K562 (cell line): ENCODE measurements at regions not wholly inside any gene's neighbourhood (a gene's known extent, or its start where the extent isn't known, plus 50 kb on each side); places are given as distances from the start of the nearest gene placed in this dataset.

Experiments
- ATAC-seq: fragments of 200-7000 bp; cut with Tn5 transposase; 3 replicates; pipeline ENCODE4 v1.9.1; 2020; ENCODE audit warnings: moderate library complexity
- BruUV-seq: library from RNA; stranded (reverse); fragments of 400-500 nt; replicated peaks from 2 replicates; lab custom pipeline; 2021; lab: Mats Ljungman, UMichigan
- CTCF ChIA-PET: fragments of 300-600 bp; formaldehyde crosslinking; extraction: SDS; loops from one replicate; lab custom pipeline; 2021; ENCODE audit warnings: low intra/inter-chr PET ratio; lab: Yijun Ruan, JAX
- POLR2A ChIA-PET: fragments of 300-600, 350-650 bp; sonication (Branson Sonifier 250); formaldehyde crosslinking; extraction: SDS; loops from one replicate; lab custom pipeline; 2021; ENCODE audit warnings: antibody characterized with exemption, inconsistent platforms; lab: Yijun Ruan, JAX
- DNase-seq, 4 experiments: peaks; one replicate each; pipeline versions ENCODE4 v3.0.0 to v3.0.0-alpha.2; 2011 to 2018; ENCODE audit warnings: low spot score in 3 of 4, mixed read lengths in 3 of 4; ENCODE audit errors: extremely low read depth in 1 of 4
- FAIRE-seq: peaks from 2 replicates; lab custom pipeline; 2011; peaks lifted over from hg19 to GRCh38; lab: Jason Lieb, UNC
- H2AFZ ChIP-seq: 2 replicates; pipeline ENCODE4 v1.6.0; 2011; ENCODE audit warnings: low read depth, low read length, control low read depth, inconsistent platforms
- H3K27ac ChIP-seq: fragments of 200-600 bp; 3 replicates; pipeline ENCODE4 v1.8.0; 2011; ENCODE audit warnings: low read depth, mild to moderate bottlenecking, control low read depth, inconsistent platforms, low read length, moderate library complexity, mixed read lengths; ENCODE audit errors: extremely low read depth
- H3K27me3 ChIP-seq, 2 experiments: fragments of 300-600 bp in 1 of 2; 2 replicates in 1 of 2; 3 replicates in 1 of 2; pipeline versions ENCODE4 v1.6.0 to v1.8.0; 2011; ENCODE audit warnings: inconsistent platforms in 2 of 2, low read length in 2 of 2, mild to moderate bottlenecking in 1 of 2, mixed read lengths in 1 of 2, moderate library complexity in 1 of 2; ENCODE audit not compliant: control insufficient read depth in 2 of 2, insufficient read depth in 2 of 2
- H3K36me3 ChIP-seq: fragments of 300-600 bp; 3 replicates; pipeline ENCODE4 v1.8.0; 2011; ENCODE audit warnings: mild to moderate bottlenecking, low read length, inconsistent platforms; ENCODE audit not compliant: control insufficient read depth, insufficient read depth
- H3K4me1 ChIP-seq, 2 experiments: fragments of 200-600 bp in 1 of 2; replicated peaks in 1 of 2; 2 replicates in 1 of 2; 3 replicates in 1 of 2; pipeline versions ENCODE4 v1.5.1 to v1.8.0; 2011; ENCODE audit warnings: inconsistent platforms in 2 of 2, low read length in 2 of 2, mild to moderate bottlenecking in 1 of 2, mixed read lengths in 1 of 2, moderate library complexity in 1 of 2; ENCODE audit not compliant: control insufficient read depth in 2 of 2, insufficient read depth in 2 of 2
- H3K4me2 ChIP-seq: 2 replicates; pipeline ENCODE4 v1.6.1; 2011; ENCODE audit warnings: low read length, control low read depth, inconsistent platforms, mixed read lengths; ENCODE audit not compliant: insufficient read depth
- H3K4me3 ChIP-seq: fragments of 200-600 bp; sonication (generic), shearing (Covaris generic); 2 replicates; pipeline ENCODE4 v1.5.1; 2016; ENCODE audit warnings: control low read depth, inconsistent platforms
- H3K79me2 ChIP-seq: fragments of 200-600 bp; 3 replicates; pipeline ENCODE4 v1.8.0; 2011; ENCODE audit warnings: low read length, inconsistent platforms; ENCODE audit not compliant: control insufficient read depth, insufficient read depth
- H3K9ac ChIP-seq, 2 experiments: 2 replicates each; pipeline versions ENCODE4 v1.6.0 to v1.6.1; 2011; ENCODE audit warnings: low read depth in 2 of 2, low read length in 2 of 2, control low read depth in 1 of 2, inconsistent platforms in 1 of 2, mild to moderate bottlenecking in 1 of 2, mixed read lengths in 1 of 2; ENCODE audit not compliant: insufficient read depth in 1 of 2
- H3K9me1 ChIP-seq: one replicate; pipeline ENCODE4 v1.6.0; 2011; ENCODE audit warnings: inconsistent platforms, mild to moderate bottlenecking, low read length, moderate library complexity; ENCODE audit not compliant: control insufficient read depth, insufficient read depth
- H3K9me3 ChIP-seq: replicated peaks from 2 replicates; pipeline ENCODE4 v1.5.1; 2011; ENCODE audit warnings: low read depth, low read length, inconsistent platforms; ENCODE audit not compliant: control insufficient read depth, insufficient read depth
- H4K20me1 ChIP-seq: replicated peaks from 2 replicates; pipeline ENCODE4 v1.6.1; 2011; ENCODE audit warnings: low read length, inconsistent platforms, mixed read lengths; ENCODE audit not compliant: control insufficient read depth, insufficient read depth
- HMG20A ChIP-seq: fragments of 450-650 bp; formaldehyde crosslinking; conservative IDR thresholded peaks from 2 replicates; pipeline ENCODE4 v1.4.0; 2020; ENCODE audit warnings: mild to moderate bottlenecking, mixed read lengths
- MBD1 ChIP-seq: fragments of 250-450 bp; sonication (Bioruptor Pico); IDR thresholded peaks from 2 replicates; pipeline ENCODE4 v1.8.0; 2022; ENCODE audit warnings: inconsistent platforms
- RCOR1 ChIP-seq, 2 experiments: IDR thresholded peaks; 2 replicates each; pipeline ENCODE4 v1.6.1; 2012; ENCODE audit warnings: low read depth in 2 of 2, low read length in 2 of 2, borderline replicate concordance in 1 of 2, improper control_type of control experiment in 1 of 2
- RNF2 ChIP-seq: sonication (generic); IDR thresholded peaks from 2 replicates; pipeline ENCODE4 v1.6.1; 2016
- SIN3B ChIP-seq: fragments of 450-650 bp; IDR thresholded peaks from 2 replicates; pipeline ENCODE4 v1.6.1; 2017; ENCODE audit warnings: low read depth, mild to moderate bottlenecking, moderate library complexity
- WGBS: fragments of 100-300 bp; shearing (Covaris generic); methylation state at CpG from one replicate; pipeline ENCODE4 v1.1.6; 2016; ENCODE audit warnings: low coverage, mixed read lengths; ENCODE audit not compliant: insufficient coverage; ENCODE audit errors: missing lambda C conversion rate; 5-methylcytosine and 5-hydroxymethylcytosine counted together
- in situ Hi-C: fragments of 300-500 bp; cut with MboI; formaldehyde crosslinking; loops from 4 replicates; pipeline ENCODE4 v1.15.0; 2018; ENCODE audit warnings: inconsistent platforms, mixed read lengths
- intact Hi-C: fragments of 100-400 bp; cut with micrococcal nuclease; formaldehyde crosslinking; loops from 2 replicates; pipeline ENCODE4 v1.14.2; 2022

- in situ Hi-C loops, result no loop called here
- H4K20me1 ChIP-seq, result peaks cover 5% of the 10 kb centered on the region; the same call in 1 of the 2 replicates
- H3K9me3 ChIP-seq, result no peaks in the 10 kb centered on the region
- no peaks in the 10 kb centered on the region for H3K79me2 ChIP-seq
- no peak overlapping the region for H3K9ac ChIP-seq
- no peaks in the 10 kb centered on the region for H3K9me1 ChIP-seq
- TF ChIP-seq RCOR1 (IDR thresholded peaks at IDR 0.05; ENCODE audit: borderline replicate concordance in 1 of 2, low read depth in 2 of 2, low read length in 2 of 2) (no peak), RNF2 (no peak), MBD1 (CRISPR knock-in tag) (no peak), HMG20A (no peak), SIN3B (no peak)
- H2AFZ ChIP-seq, result no peak overlapping the region
- WGBS, result 0% methylated on average over 3 of the region's 3 CpGs
- DNase-seq (no peak), ATAC-seq (no peak), FAIRE-seq (no peak)
- no peak overlapping the region for H3K4me2 ChIP-seq
- no TSS peak for BruUV-seq
- no peak overlapping the region for H3K4me3 ChIP-seq
- H3K27me3 ChIP-seq, result peaks cover 2 to 20% of the 10 kb centered on the region in 2 experiments; a peak in 2 of 5 replicates
- no peak overlapping the region for H3K27ac ChIP-seq
- H3K4me1 ChIP-seq, result no peaks in the 10 kb centered on the region
- CTCF ChIA-PET, result no interaction called here
- POLR2A ChIA-PET, result interaction anchor here (0.7 to 1.0 kb wide), 2 partner anchors 15 to 25 kb away, joined by 3 read pairs; no protein-coding TSS in a partner anchor
- no peaks in the 10 kb centered on the region for H3K36me3 ChIP-seq
- intact Hi-C loops, result no loop called here
Measured at GRCh38 chr18:22337306-22337705, 80.4 kb downstream of the CTAGE1 start.
